Ectodermal cell (in vitro differentiated cells): ENCODE measurements at regions not wholly inside any gene's neighbourhood (a gene's known extent, or its start where the extent isn't known, plus 50 kb on each side); places are given as distances from the start of the nearest gene placed in this dataset.
"Not testable (repeated sequence)": the region's sequence is repeated elsewhere in the genome, so short reads cannot be mapped to it uniquely, and the experiment has no call there.

Experiments
- H3K27ac ChIP-seq: 2 replicates; pipeline ENCODE4 v1.7.0; 2013; ENCODE audit warnings: mild to moderate bottlenecking, low read depth, low read length; ENCODE audit not compliant: insufficient read depth, poor library complexity, severe bottlenecking
- H3K27me3 ChIP-seq: 2 replicates; pipeline ENCODE4 v1.7.0; 2013; ENCODE audit warnings: mild to moderate bottlenecking, low read length; ENCODE audit not compliant: insufficient read depth, control insufficient read depth, poor library complexity, severe bottlenecking
- H3K36me3 ChIP-seq: one replicate; pipeline ENCODE4 v1.7.0; 2013; ENCODE audit warnings: low read length; ENCODE audit not compliant: control insufficient read depth, insufficient read depth
- H3K4me1 ChIP-seq: one replicate; pipeline ENCODE4 v1.7.0; 2013; ENCODE audit warnings: low read length; ENCODE audit not compliant: control insufficient read depth, insufficient read depth
- H3K4me3 ChIP-seq: 2 replicates; pipeline ENCODE4 v1.7.0; 2013; ENCODE audit warnings: low read depth, low read length, control low read depth; ENCODE audit not compliant: insufficient read depth
- H3K9me3 ChIP-seq: 2 replicates; pipeline ENCODE4 v1.7.0; 2013; ENCODE audit warnings: mild to moderate bottlenecking, low read length, moderate library complexity; ENCODE audit not compliant: control insufficient read depth
- WGBS, 2 experiments: methylation state at CpG; one replicate each; pipeline ENCODE4 v1.1.7; 2013; ENCODE audit warnings: missing lambda C conversion rate in 2 of 2; 5-methylcytosine and 5-hydroxymethylcytosine counted together

GRCh38 chr15:62362608-62363007 lies 197.5 kb upstream of the C2CD4B start:
- no peak overlapping the region for H3K4me3 ChIP-seq
- H3K27me3 ChIP-seq, result no peaks in the 10 kb centered on the region
- H3K27ac ChIP-seq, result no peak overlapping the region
- no peaks in the 10 kb centered on the region for H3K4me1 ChIP-seq
- whole genome bisulfite sequencing, 2 experiments, result 88 to 96% methylated on average over 5 of the region's 5 CpGs
- H3K36me3 ChIP-seq, result no peaks in the 10 kb centered on the region
- H3K9me3 ChIP-seq, result no peaks in the 10 kb centered on the region

DNA sequence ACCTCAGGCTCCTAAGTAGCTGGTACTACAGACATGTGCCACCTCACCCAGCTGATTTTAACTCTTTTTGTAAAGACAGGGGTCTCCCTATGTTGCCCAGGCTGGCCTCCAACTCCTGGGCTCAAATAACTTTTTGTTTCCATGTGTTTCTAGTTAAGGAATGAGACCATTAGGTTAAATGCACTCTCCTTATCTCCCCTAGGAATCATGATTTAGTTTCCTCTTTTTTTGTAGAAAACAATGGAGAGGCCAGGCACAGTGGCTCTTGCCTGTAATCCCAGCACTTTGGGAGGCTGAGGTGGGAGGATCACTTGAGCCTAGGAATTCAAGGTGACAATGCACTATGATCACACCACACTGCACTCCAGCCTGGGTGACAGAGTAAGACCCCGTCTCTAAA lies 198.8 kb upstream of the C2CD4B start:
- H3K36me3 ChIP-seq, result no peaks in the 10 kb centered on the region

GRCh38 chr15:62365795-62366442 lies 200.8 kb upstream of the C2CD4B start:
- Histone ChIP-seq H3K4me1 (no peaks in the 10 kb centered on the region), H3K36me3 (no peaks in the 10 kb centered on the region), H3K27me3 (no peaks in the 10 kb centered on the region), H3K27ac (no peak overlapping the region), H3K9me3 (no peaks in the 10 kb centered on the region), H3K4me3 (no peak overlapping the region)
- WGBS, 2 experiments, result 88% methylated on average over 4 of the region's 4 CpGs

More for the DNA sequence above, 198.8 kb upstream of the C2CD4B start:
- Histone ChIP-seq H3K9me3 (no peaks in the 10 kb centered on the region), H3K27me3 (no peaks in the 10 kb centered on the region), H3K4me1 (no peaks in the 10 kb centered on the region), H3K27ac (no peak overlapping the region), H3K4me3 (no peak overlapping the region)
- WGBS, 2 experiments, result 100% methylated on average over 1 of the region's 1 CpG; no CpG with 5 or more reads in 1 of the 2 experiments

GRCh38 chr15:62369454-62369853 lies 204.4 kb upstream of the C2CD4B start:
- no peak overlapping the region for H3K4me3 ChIP-seq
- no peak overlapping the region for H3K27ac ChIP-seq
- H3K27me3 ChIP-seq, result no peaks in the 10 kb centered on the region
- no peaks in the 10 kb centered on the region for H3K36me3 ChIP-seq
- H3K4me1 ChIP-seq, result no peaks in the 10 kb centered on the region
- WGBS, 2 experiments, result 93 to 95% methylated on average over 4 to 7 of the region's 7 CpGs
- no peaks in the 10 kb centered on the region for H3K9me3 ChIP-seq

DNA sequence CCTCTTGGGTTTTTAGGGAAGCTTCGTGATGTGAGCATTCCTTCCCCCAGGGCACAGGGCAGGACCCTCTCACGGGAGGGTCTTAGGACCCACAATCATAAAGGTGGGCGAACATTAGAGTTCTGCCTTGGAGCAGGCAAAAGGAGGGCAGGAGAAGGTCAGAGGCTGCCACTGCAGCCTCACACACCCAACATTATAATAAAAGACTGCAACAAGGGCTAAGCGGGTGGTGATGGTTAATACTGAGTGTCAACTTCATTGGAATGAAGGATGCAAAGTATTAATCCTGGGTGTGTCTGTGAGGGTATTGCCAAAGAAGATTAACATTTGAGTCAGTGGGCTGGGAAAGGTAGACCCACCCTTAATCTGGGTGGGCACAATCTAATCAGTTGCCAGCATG lies 206.6 kb upstream of the C2CD4B start:
- WGBS, 2 experiments, result 92 to 98% methylated on average over 4 of the region's 4 CpGs
- not testable (repeated sequence) for H3K27me3 ChIP-seq, H3K27ac ChIP-seq, H3K36me3 ChIP-seq, H3K9me3 ChIP-seq, H3K4me3 ChIP-seq, H3K4me1 ChIP-seq

GRCh38 chr15:62377736-62378480 lies 212.8 kb upstream of the C2CD4B start:
- Histone ChIP-seq H3K4me1 (no peaks in the 10 kb centered on the region), H3K36me3 (no peaks in the 10 kb centered on the region), H3K27ac (no peak overlapping the region), H3K27me3 (no peaks in the 10 kb centered on the region), H3K9me3 (no peaks in the 10 kb centered on the region), H3K4me3 (no peak overlapping the region)
- WGBS, 2 experiments, result 93 to 96% methylated on average over 3 of the region's 3 CpGs

GRCh38 chr15:62378772-62379498 lies 213.8 kb upstream of the C2CD4B start:
- H3K4me1 ChIP-seq, result no peaks in the 10 kb centered on the region
- no peak overlapping the region for H3K27ac ChIP-seq
- no peaks in the 10 kb centered on the region for H3K9me3 ChIP-seq
- H3K36me3 ChIP-seq, result no peaks in the 10 kb centered on the region
- 92 to 95% methylated on average over 5 of the region's 5 CpGs for WGBS, 2 experiments
- no peaks in the 10 kb centered on the region for H3K27me3 ChIP-seq
- no peak overlapping the region for H3K4me3 ChIP-seq

DNA sequence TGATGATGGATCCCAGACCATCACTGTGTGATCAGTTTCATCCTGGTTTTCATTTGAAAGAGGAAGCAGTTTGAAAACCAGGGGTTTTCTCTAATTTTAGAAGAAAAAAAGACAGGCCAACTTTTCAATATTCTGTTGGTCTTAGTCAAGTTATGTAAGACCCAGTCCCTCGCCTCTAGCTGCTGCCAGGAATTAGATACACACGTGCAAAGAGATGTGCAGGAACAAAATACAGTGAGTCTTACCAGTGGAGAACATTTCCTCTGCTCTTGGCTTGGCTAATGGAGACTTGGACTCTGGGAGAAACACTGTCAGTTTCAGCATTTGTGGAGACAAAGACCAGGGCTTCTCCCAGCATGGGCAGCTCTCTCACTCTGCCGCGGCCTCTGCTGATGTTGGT lies 214.9 kb upstream of the C2CD4B start:
- Histone ChIP-seq H3K4me3 (no peak overlapping the region), H3K36me3 (no peaks in the 10 kb centered on the region), H3K27ac (no peak overlapping the region), H3K9me3 (no peaks in the 10 kb centered on the region), H3K4me1 (no peaks in the 10 kb centered on the region), H3K27me3 (no peaks in the 10 kb centered on the region)
- 92 to 94% methylated on average over 4 of the region's 4 CpGs for WGBS, 2 experiments

DNA sequence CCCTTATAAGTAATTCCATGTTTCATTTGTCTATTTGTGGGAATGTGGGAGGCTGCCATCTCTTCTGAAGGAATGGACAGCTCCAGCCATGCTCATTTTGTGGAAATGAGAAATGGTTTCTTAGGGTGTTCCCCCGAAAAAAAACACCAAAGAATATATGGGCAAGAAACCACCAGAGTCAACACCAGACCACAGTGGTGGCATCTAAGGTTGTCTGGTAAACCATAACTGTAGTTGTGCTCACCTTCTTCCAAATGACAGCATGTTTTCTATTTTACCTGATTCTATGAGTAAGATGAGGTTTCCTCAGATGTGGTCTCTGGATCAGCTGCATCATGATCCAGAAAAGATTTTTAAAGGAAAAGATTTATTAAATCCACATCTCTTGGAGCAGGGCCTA lies 217.0 kb upstream of the C2CD4B start:
- no peaks in the 10 kb centered on the region for H3K9me3 ChIP-seq
- H3K27me3 ChIP-seq, result no peaks in the 10 kb centered on the region
- H3K27ac ChIP-seq, result no peak overlapping the region
- no peaks in the 10 kb centered on the region for H3K36me3 ChIP-seq
- no peak overlapping the region for H3K4me3 ChIP-seq
- 91 to 97% methylated on average over 1 of the region's 1 CpG for WGBS, 2 experiments
- no peaks in the 10 kb centered on the region for H3K4me1 ChIP-seq
